Stimulated activated CD4-positive, alpha-beta T cell treated with anti-CD3 and anti-CD28 coated beads, Interleukin-15, amount 100 ng/mL, for 48 hours (primary cell): ENCODE measurements at regions not wholly inside any gene's neighbourhood (a gene's known extent, or its start where the extent isn't known, plus 50 kb on each side); places are given as distances from the start of the nearest gene placed in this dataset.
"Not testable (repeated sequence)": the region's sequence is repeated elsewhere in the genome, so short reads cannot be mapped to it uniquely, and the experiment has no call there.

Experiments
- DNase-seq, 2 donors: peaks; one replicate each; pipeline ENCODE4 v3.0.0-alpha.2; 2020; ENCODE audit warnings: low read depth in 2 of 2

GRCh38 chr20:48329676-48330664 is 497.8 kb downstream of the PREX1 start:
- no peak for DNase-seq

- no peak for DNase-seq
These were observed 498.7 kb downstream of the PREX1 start for GRCh38 chr20:48329031-48329615.

- not testable (repeated sequence) for DNase-seq
These were observed 500.0 kb downstream of the PREX1 start for GRCh38 chr20:48327848-48328247.

GRCh38 chr20:48326868-48327267 is 500.9 kb downstream of the PREX1 start:
- no peak for DNase-seq

- no peak for DNase-seq
These were observed 501.4 kb downstream of the PREX1 start for GRCh38 chr20:48326434-48326691.

- DNase-seq = no peak
These were observed 502.0 kb downstream of the PREX1 start for GRCh38 chr20:48325656-48326433.

- no peak for DNase-seq
These were observed 503.1 kb downstream of the PREX1 start for GRCh38 chr20:48324744-48325143.

- no peak for DNase-seq
These were observed 506.5 kb downstream of the PREX1 start for GRCh38 chr20:48321271-48321670.

GRCh38 chr20:48319943-48320584 is 507.7 kb downstream of the PREX1 start:
- no peak for DNase-seq

GRCh38 chr20:48317578-48317977 is 510.2 kb downstream of the PREX1 start:
- DNase-seq = no peak

- no peak for DNase-seq
These were observed 512.7 kb downstream of the PREX1 start for GRCh38 chr20:48314925-48315592.

- DNase-seq = no peak
These were observed 514.5 kb downstream of the PREX1 start for GRCh38 chr20:48313324-48313723.

- DNase-seq = no peak
These were observed 515.8 kb downstream of the PREX1 start for GRCh38 chr20:48311956-48312355.

- no peak for DNase-seq
These were observed 517.5 kb downstream of the PREX1 start for GRCh38 chr20:48310305-48310704.

- no peak for DNase-seq
These were observed 518.5 kb downstream of the PREX1 start for GRCh38 chr20:48309293-48309692.

GRCh38 chr20:48308882-48309281 is 518.9 kb downstream of the PREX1 start:
- no peak for DNase-seq

GRCh38 chr20:48308232-48308781 is 519.5 kb downstream of the PREX1 start:
- DNase-seq = no peak

- no peak for DNase-seq
These were observed 520.5 kb downstream of the PREX1 start for GRCh38 chr20:48307277-48307676.

GRCh38 chr20:48302844-48303542 is 517.7 kb upstream of the SULF2 start:
- DNase-seq = no peak

GRCh38 chr20:48302149-48302548 is 516.9 kb upstream of the SULF2 start:
- DNase-seq = no peak

GRCh38 chr20:48301189-48301588 is 515.9 kb upstream of the SULF2 start:
- no peak for DNase-seq
